ENCODE measurements at regions not wholly inside any gene's neighbourhood (a gene's known extent, or its start where the extent isn't known, plus 50 kb on each side); places are given as distances from the start of the nearest gene placed in this dataset.

- TF ChIP-seq EZH2 (IDR thresholded peaks at IDR 0.05; ENCODE audit: borderline replicate concordance, low read depth, low read length, severe bottlenecking) = no peak
- TF ChIP-seq, protein P1, sequence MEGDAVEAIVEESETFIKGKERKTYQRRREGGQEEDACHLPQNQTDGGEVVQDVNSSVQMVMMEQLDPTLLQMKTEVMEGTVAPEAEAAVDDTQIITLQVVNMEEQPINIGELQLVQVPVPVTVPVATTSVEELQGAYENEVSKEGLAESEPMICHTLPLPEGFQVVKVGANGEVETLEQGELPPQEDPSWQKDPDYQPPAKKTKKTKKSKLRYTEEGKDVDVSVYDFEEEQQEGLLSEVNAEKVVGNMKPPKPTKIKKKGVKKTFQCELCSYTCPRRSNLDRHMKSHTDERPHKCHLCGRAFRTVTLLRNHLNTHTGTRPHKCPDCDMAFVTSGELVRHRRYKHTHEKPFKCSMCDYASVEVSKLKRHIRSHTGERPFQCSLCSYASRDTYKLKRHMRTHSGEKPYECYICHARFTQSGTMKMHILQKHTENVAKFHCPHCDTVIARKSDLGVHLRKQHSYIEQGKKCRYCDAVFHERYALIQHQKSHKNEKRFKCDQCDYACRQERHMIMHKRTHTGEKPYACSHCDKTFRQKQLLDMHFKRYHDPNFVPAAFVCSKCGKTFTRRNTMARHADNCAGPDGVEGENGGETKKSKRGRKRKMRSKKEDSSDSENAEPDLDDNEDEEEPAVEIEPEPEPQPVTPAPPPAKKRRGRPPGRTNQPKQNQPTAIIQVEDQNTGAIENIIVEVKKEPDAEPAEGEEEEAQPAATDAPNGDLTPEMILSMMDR (IDR thresholded peaks at IDR 0.05; ENCODE audit: borderline replicate concordance, extremely low read depth, low read length, poor library complexity, severe bottlenecking) = no peak
Observed at GRCh38 chr5:2916076-2916682, 164.7 kb upstream of the IRX2 start.

All from DND-41 (cell line).